ENCODE measurements at regions not wholly inside any gene's neighbourhood (a gene's known extent, or its start where the extent isn't known, plus 50 kb on each side); places are given as distances from the start of the nearest gene placed in this dataset.
"Not testable (repeated sequence)": the region's sequence is repeated elsewhere in the genome, so short reads cannot be mapped to it uniquely, and the experiment has no call there.

GRCh38 chr4:125573368-125573767 lies 258.6 kb downstream of the FAT4 start:
- DNase-seq = no peak
- no peak for TF ChIP-seq CTCF (IDR thresholded peaks at IDR 0.05; ENCODE audit: low read depth, low read length)
- Histone ChIP-seq H3K36me3 (no peaks in the 10 kb centered on the region), H3K9me3 (no peaks in the 10 kb centered on the region), H3K27me3 (no peaks in the 10 kb centered on the region), H3K4me1 (no peaks in the 10 kb centered on the region), H3K4me3 (ENCODE audit: low read depth, low read length) (no peak overlapping the region)

- Histone ChIP-seq H3K4me3 (ENCODE audit: low read depth, low read length) (no peak overlapping the region), H3K36me3 (no peaks in the 10 kb centered on the region), H3K27me3 (no peaks in the 10 kb centered on the region), H3K9me3 (no peaks in the 10 kb centered on the region), H3K4me1 (no peaks in the 10 kb centered on the region)
- no peak for DNase-seq
- TF ChIP-seq CTCF (IDR thresholded peaks at IDR 0.05; ENCODE audit: low read depth, low read length) = no peak
These were observed 259.0 kb downstream of the FAT4 start for GRCh38 chr4:125573786-125574185.

- no peak for TF ChIP-seq CTCF (IDR thresholded peaks at IDR 0.05; ENCODE audit: low read depth, low read length)
- H3K9me3 ChIP-seq = no peaks in the 10 kb centered on the region; the same call in 1 of the 2 replicates
- no peak overlapping the region for H3K4me3 ChIP-seq (ENCODE audit: low read depth, low read length)
These were observed 267.5 kb downstream of the FAT4 start for GRCh38 chr4:125582302-125582701.

GRCh38 chr4:125590158-125590557 lies 275.4 kb downstream of the FAT4 start:
- Histone ChIP-seq H3K4me1 (no peaks in the 10 kb centered on the region), H3K4me3 (ENCODE audit: low read depth, low read length) (no peak overlapping the region), H3K36me3 (no peaks in the 10 kb centered on the region), H3K27me3 (no peaks in the 10 kb centered on the region), H3K9me3 (no peaks in the 10 kb centered on the region)
- DNase-seq = no peak
- TF ChIP-seq CTCF (IDR thresholded peaks at IDR 0.05; ENCODE audit: low read depth, low read length) = no peak

More at GRCh38 chr4:125582302-125582701, 267.5 kb downstream of the FAT4 start:
- DNase-seq = no peak
- H3K27me3 ChIP-seq = no peaks in the 10 kb centered on the region
- peaks cover 10% of the 10 kb centered on the region for H3K4me1 ChIP-seq
- H3K36me3 ChIP-seq = no peaks in the 10 kb centered on the region

- no peak overlapping the region for H3K4me3 ChIP-seq (ENCODE audit: low read depth, low read length)
- H3K9me3 ChIP-seq = no peaks in the 10 kb centered on the region
- DNase-seq = no peak
- no peaks in the 10 kb centered on the region for H3K4me1 ChIP-seq
- TF ChIP-seq CTCF (IDR thresholded peaks at IDR 0.05; ENCODE audit: low read depth, low read length) = no peak
- H3K36me3 ChIP-seq = no peaks in the 10 kb centered on the region
- H3K27me3 ChIP-seq = no peaks in the 10 kb centered on the region
These were observed 276.5 kb downstream of the FAT4 start for GRCh38 chr4:125591290-125591689.

- Histone ChIP-seq H3K4me1 (peaks cover 4% of the 10 kb centered on the region; the same call in 1 of the 2 replicates), H3K4me3 (ENCODE audit: low read depth, low read length) (no peak overlapping the region), H3K9me3 (no peaks in the 10 kb centered on the region), H3K36me3 (no peaks in the 10 kb centered on the region), H3K27me3 (no peaks in the 10 kb centered on the region)
- no peak for TF ChIP-seq CTCF (IDR thresholded peaks at IDR 0.05; ENCODE audit: low read depth, low read length)
- DNase-seq = no peak
These were observed 279.4 kb downstream of the FAT4 start for GRCh38 chr4:125594056-125594602.

GRCh38 chr4:125605926-125606325 lies 291.2 kb downstream of the FAT4 start:
- H3K9me3 ChIP-seq; H3K27me3 ChIP-seq; H3K36me3 ChIP-seq; H3K4me3 ChIP-seq (ENCODE audit: low read depth, low read length); DNase-seq: not testable (repeated sequence)
- H3K4me1 ChIP-seq = peaks cover 28% of the 10 kb centered on the region

Data from BE2C (cell line).